GM06990 (cell line): ENCODE measurements at regions not wholly inside any gene's neighbourhood (a gene's known extent, or its start where the extent isn't known, plus 50 kb on each side); places are given as distances from the start of the nearest gene placed in this dataset.

Experiments
- DNase-seq: peaks from one replicate; pipeline ENCODE4 v3.0.0-alpha.2; 2011; ENCODE audit not compliant: insufficient read length; ENCODE audit errors: extremely low read depth
- H3K27me3 ChIP-seq: replicated peaks from 2 replicates; pipeline ENCODE4 v1.6.0; 2011; ENCODE audit warnings: low read length; ENCODE audit not compliant: control insufficient read depth, insufficient read depth
- H3K36me3 ChIP-seq: 2 replicates; pipeline ENCODE4 v1.5.1; 2011; ENCODE audit warnings: low read length; ENCODE audit not compliant: control insufficient read depth, insufficient read depth
- H3K4me3 ChIP-seq: replicated peaks from 2 replicates; pipeline ENCODE4 v1.5.1; 2011; ENCODE audit warnings: low read depth, mild to moderate bottlenecking, control low read depth, low read length
- CTCF ChIP-seq: IDR thresholded peaks from 2 replicates; pipeline ENCODE4 v1.5.1; 2011; ENCODE audit warnings: low read length, control low read depth, mild to moderate bottlenecking, inconsistent platforms; ENCODE audit not compliant: insufficient read depth, poor library complexity, severe bottlenecking

GRCh38 chr9:1248743-1249142 is 198.6 kb downstream of the DMRT2 start:
- H3K36me3 ChIP-seq, result no peaks in the 10 kb centered on the region
- H3K4me3 ChIP-seq, result no peak overlapping the region
- no peak for TF ChIP-seq CTCF
- peaks cover 1% of the 10 kb centered on the region; the same call in 1 of the 2 replicates for H3K27me3 ChIP-seq
- no peak for DNase-seq

- Histone ChIP-seq H3K36me3 (no peaks in the 10 kb centered on the region), H3K4me3 (no peak overlapping the region), H3K27me3 (no peaks in the 10 kb centered on the region)
- DNase-seq, result no peak
- no peak for TF ChIP-seq CTCF
Observed at GRCh38 chr9:1253064-1253979, 203.2 kb downstream of the DMRT2 start.

GRCh38 chr9:1254071-1254470 is 203.9 kb downstream of the DMRT2 start:
- no peak overlapping the region for H3K4me3 ChIP-seq

GRCh38 chr9:1256178-1256577 is 206.0 kb downstream of the DMRT2 start:
- no peaks in the 10 kb centered on the region for H3K27me3 ChIP-seq
- DNase-seq, result no peak
- H3K4me3 ChIP-seq, result no peak overlapping the region
- H3K36me3 ChIP-seq, result no peaks in the 10 kb centered on the region
- no peak for TF ChIP-seq CTCF

More at GRCh38 chr9:1254071-1254470, 203.9 kb downstream of the DMRT2 start:
- H3K27me3 ChIP-seq, result no peaks in the 10 kb centered on the region
- no peak for DNase-seq
- no peak for TF ChIP-seq CTCF
- no peaks in the 10 kb centered on the region for H3K36me3 ChIP-seq

- no peaks in the 10 kb centered on the region; the same call in 1 of the 2 replicates for H3K27me3 ChIP-seq
- H3K36me3 ChIP-seq, result no peaks in the 10 kb centered on the region
- TF ChIP-seq CTCF, result no peak
- DNase-seq, result no peak
- H3K4me3 ChIP-seq, result no peak overlapping the region
Observed at GRCh38 chr9:1261266-1261665, 211.1 kb downstream of the DMRT2 start.
